NCI-H2107 (cell line): ENCODE measurements at regions not wholly inside any gene's neighbourhood (a gene's known extent, or its start where the extent isn't known, plus 50 kb on each side); places are given as distances from the start of the nearest gene placed in this dataset.

ENCODE experiments used
- DNase-seq: peaks from one replicate; lab custom pipeline; 2025; lab: John Stamatoyannopoulos, UW

- DNase-seq: no peak
Measured at GRCh38 chr4:124529131-124529530, 183.4 kb downstream of the ANKRD50 start.

GRCh38 chr4:124530464-124531077 is 182.0 kb downstream of the ANKRD50 start:
- no peak for DNase-seq

- DNase-seq: no peak
Measured at GRCh38 chr4:124534131-124534530, 178.4 kb downstream of the ANKRD50 start.

GRCh38 chr4:124535003-124535402 is 177.5 kb downstream of the ANKRD50 start:
- no peak for DNase-seq

GRCh38 chr4:124536946-124537345 is 175.6 kb downstream of the ANKRD50 start:
- no peak for DNase-seq

- DNase-seq: no peak
Measured at GRCh38 chr4:124537971-124538370, 174.6 kb downstream of the ANKRD50 start.

- DNase-seq: no peak
Measured at GRCh38 chr4:124540014-124540413, 172.5 kb downstream of the ANKRD50 start.

- no peak for DNase-seq
Measured at GRCh38 chr4:124541652-124542420, 170.7 kb downstream of the ANKRD50 start.

- DNase-seq: no peak
Measured at GRCh38 chr4:124555959-124556358, 156.6 kb downstream of the ANKRD50 start.

- no peak for DNase-seq
Measured at GRCh38 chr4:124564121-124564520, 148.4 kb downstream of the ANKRD50 start.

GRCh38 chr4:124565371-124565770 is 147.2 kb downstream of the ANKRD50 start:
- DNase-seq: no peak

GRCh38 chr4:124566030-124566429 is 146.5 kb downstream of the ANKRD50 start:
- DNase-seq: no peak

- DNase-seq: no peak
Measured at GRCh38 chr4:124573056-124573455, 139.5 kb downstream of the ANKRD50 start.

- no peak for DNase-seq
Measured at GRCh38 chr4:124579896-124580295, 132.6 kb downstream of the ANKRD50 start.

- DNase-seq: no peak
Measured at GRCh38 chr4:124583797-124584196, 128.7 kb downstream of the ANKRD50 start.

- DNase-seq: no peak
Measured at GRCh38 chr4:124589786-124590185, 122.7 kb downstream of the ANKRD50 start.

GRCh38 chr4:124590480-124590879 is 122.1 kb downstream of the ANKRD50 start:
- no peak for DNase-seq

- DNase-seq: no peak
Measured at GRCh38 chr4:124591637-124592036, 120.9 kb downstream of the ANKRD50 start.

- no peak for DNase-seq
Measured at GRCh38 chr4:124593494-124593893, 119.0 kb downstream of the ANKRD50 start.

GRCh38 chr4:124594945-124595344 is 117.6 kb downstream of the ANKRD50 start:
- DNase-seq: no peak

GRCh38 chr4:124596816-124597215 is 115.7 kb downstream of the ANKRD50 start:
- DNase-seq: no peak

GRCh38 chr4:124610211-124610610 is 102.3 kb downstream of the ANKRD50 start:
- DNase-seq: no peak
